GM12878 (cell line): ENCODE measurements at regions not wholly inside any gene's neighbourhood (a gene's known extent, or its start where the extent isn't known, plus 50 kb on each side); places are given as distances from the start of the nearest gene placed in this dataset.

Source experiments
- CHD4 ChIP-seq: fragments of 200-600 bp; sonication (generic); IDR thresholded peaks from 2 replicates; pipeline ENCODE4 v1.6.1; 2016; ENCODE audit warnings: mild to moderate bottlenecking
- CREM ChIP-seq: IDR thresholded peaks from 2 replicates; pipeline ENCODE4 v1.6.1; 2014; ENCODE audit warnings: antibody characterized with exemption, low read depth
- CTCF ChIP-seq, 3 experiments: IDR thresholded peaks in 2 of 3; conservative IDR thresholded peaks in 1 of 3; 2 replicates each; pipeline ENCODE4 v1.5.1; 2011; ENCODE audit warnings: low read depth in 3 of 3, low read length in 3 of 3, mild to moderate bottlenecking in 3 of 3, control low read depth in 2 of 3, moderate library complexity in 2 of 3, inconsistent platforms in 1 of 3, mixed read lengths in 1 of 3; ENCODE audit not compliant: control insufficient read depth in 2 of 3, insufficient read depth in 1 of 3; ENCODE audit errors: extremely low read depth in 1 of 3
- HDAC6 ChIP-seq: fragments of 200-600 bp; sonication (generic); IDR thresholded peaks from one replicate; pipeline ENCODE4 v1.8.0; 2017; ENCODE audit warnings: antibody characterized with exemption; ENCODE audit not compliant: unreplicated experiment
- MAX ChIP-seq: IDR thresholded peaks from 2 replicates; pipeline ENCODE4 v1.6.1; 2012; ENCODE audit warnings: low read depth, low read length, improper control_type of control experiment
- MEF2B ChIP-seq: fragments of 450-650 bp; IDR thresholded peaks from 2 replicates; pipeline ENCODE4 v1.6.1; 2018; ENCODE audit warnings: mild to moderate bottlenecking, moderate library complexity; ENCODE audit not compliant: partially characterized antibody, poor library complexity, severe bottlenecking
- PKNOX1 ChIP-seq: fragments of 450-650 bp; IDR thresholded peaks from 2 replicates; pipeline ENCODE4 v1.6.1; 2016; ENCODE audit warnings: mild to moderate bottlenecking
- REST ChIP-seq: IDR thresholded peaks from 2 replicates; pipeline ENCODE4 v1.6.1; 2012; ENCODE audit warnings: mild to moderate bottlenecking, low read depth, low read length
- SMC3 ChIP-seq: IDR thresholded peaks from 2 replicates; pipeline ENCODE4 v1.6.1; 2011; ENCODE audit warnings: low read length, improper control_type of control experiment, borderline replicate concordance
- TCF12 ChIP-seq: IDR thresholded peaks from 2 replicates; pipeline ENCODE4 v1.6.1; 2011; ENCODE audit warnings: low read depth, mild to moderate bottlenecking, low read length
- USF2 ChIP-seq: IDR thresholded peaks from 2 replicates; pipeline ENCODE4 v1.6.1; 2011; ENCODE audit warnings: low read depth, low read length, improper control_type of control experiment, borderline replicate concordance
- YY1 ChIP-seq: IDR thresholded peaks from 2 replicates; pipeline ENCODE4 v1.6.1; 2011; ENCODE audit warnings: low read depth, mild to moderate bottlenecking, low read length
- ZBTB40 ChIP-seq: fragments of 450-650 bp; IDR thresholded peaks from 2 replicates; pipeline ENCODE4 v1.6.1; 2016; ENCODE audit warnings: mild to moderate bottlenecking, moderate library complexity, borderline replicate concordance
- ZNF217 ChIP-seq: fragments of 450-650 bp; IDR thresholded peaks from 2 replicates; pipeline ENCODE4 v1.6.1; 2017; ENCODE audit warnings: antibody characterized with exemption, mild to moderate bottlenecking

GRCh38 chr12:33129500-33129899 lies 232.9 kb upstream of the PKP2 start:
- TF ChIP-seq CTCF (IDR thresholded peaks at IDR 0.05 in 2 of 3, conservative IDR thresholded peaks at IDR 0.05 in 1 of 3; ENCODE audit: control insufficient read depth in 2 of 3, extremely low read depth in 1 of 3, insufficient read depth in 1 of 3, low read depth in 3 of 3, low read length in 3 of 3) (no peak), ZBTB40 (no peak), MAX (no peak), TCF12 (no peak), PKNOX1 (no peak), HDAC6 (no peak), ZNF217 (no peak), MEF2B (no peak), CHD4 (no peak), USF2 (no peak), SMC3 (no peak), CREM (no peak), REST (no peak), YY1 (no peak)
